GM19452 (cell line): ENCODE measurements at regions not wholly inside any gene's neighbourhood (a gene's known extent, or its start where the extent isn't known, plus 50 kb on each side); places are given as distances from the start of the nearest gene placed in this dataset.
"Not testable (repeated sequence)": the region's sequence is repeated elsewhere in the genome, so short reads cannot be mapped to it uniquely, and the experiment has no call there.

Experiments used
- ATAC-seq: cut with Tn5 transposase; IDR thresholded peaks from one replicate; pipeline ENCODE4 v1.9.1; 2021; ENCODE audit not compliant: unreplicated experiment

- no peak for ATAC-seq
Observed at GRCh38 chr9:73056245-73056644, 95.4 kb upstream of the ANXA1 start.

GRCh38 chr9:73054091-73054490 lies 97.6 kb upstream of the ANXA1 start:
- no peak for ATAC-seq

- no peak for ATAC-seq
Observed at GRCh38 chr9:73053543-73053942, 98.1 kb upstream of the ANXA1 start.

- ATAC-seq = no peak
Observed at GRCh38 chr9:73050887-73051550, 98.2 kb upstream of the ALDH1A1 start.

GRCh38 chr9:73050065-73050816 lies 97.4 kb upstream of the ALDH1A1 start:
- no peak for ATAC-seq

- ATAC-seq = no peak
Observed at GRCh38 chr9:73049280-73049679, 96.4 kb upstream of the ALDH1A1 start.

- ATAC-seq = no peak
Observed at GRCh38 chr9:73046769-73047168, 93.9 kb upstream of the ALDH1A1 start.

GRCh38 chr9:73044776-73045175 lies 91.9 kb upstream of the ALDH1A1 start:
- not testable (repeated sequence) for ATAC-seq

GRCh38 chr9:73042155-73042554 lies 89.3 kb upstream of the ALDH1A1 start:
- no peak for ATAC-seq

GRCh38 chr9:73039271-73040263 lies 86.7 kb upstream of the ALDH1A1 start:
- no peak for ATAC-seq

DNA sequence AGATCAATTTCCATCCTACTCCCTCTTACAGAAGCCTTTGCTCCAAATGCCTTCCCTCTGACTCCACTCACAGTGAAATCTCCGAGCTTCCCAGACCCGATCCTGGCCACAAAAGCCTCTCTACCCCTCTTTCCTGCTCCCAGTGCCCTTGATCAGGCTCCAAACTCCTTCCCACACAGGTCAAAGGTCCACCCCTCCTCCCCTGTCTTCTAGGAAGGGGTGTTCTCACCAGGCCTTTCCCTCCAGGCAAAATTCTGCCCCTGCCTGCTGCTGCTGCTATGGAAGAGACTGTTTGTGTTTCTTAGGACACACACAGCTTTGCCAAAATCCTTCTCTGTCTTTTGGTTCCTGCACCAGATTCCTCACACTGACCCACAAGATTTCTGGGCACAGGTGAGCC lies 85.8 kb upstream of the ALDH1A1 start:
- ATAC-seq = no peak

- no peak for ATAC-seq
Observed at GRCh38 chr9:73038089-73038509, 85.2 kb upstream of the ALDH1A1 start.

DNA sequence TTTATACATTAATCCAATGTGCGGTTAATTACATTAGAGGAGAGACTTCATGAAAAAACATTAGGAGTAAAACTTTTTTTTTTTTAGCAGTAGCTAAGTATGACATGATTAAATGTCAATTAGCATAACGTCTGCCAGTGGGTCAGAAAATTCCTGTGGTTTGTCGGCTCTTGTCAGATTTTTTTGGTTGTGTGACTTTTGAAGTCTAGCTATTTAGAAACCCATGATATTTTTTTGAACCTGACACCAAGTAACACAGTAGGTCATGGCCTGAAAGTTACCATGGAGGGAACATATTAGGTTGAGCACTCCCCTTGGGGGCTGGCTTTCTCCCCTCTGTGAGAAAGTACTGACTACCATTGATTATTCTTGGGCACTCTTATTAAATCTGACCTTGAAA lies 84.8 kb upstream of the ALDH1A1 start:
- no peak for ATAC-seq

DNA sequence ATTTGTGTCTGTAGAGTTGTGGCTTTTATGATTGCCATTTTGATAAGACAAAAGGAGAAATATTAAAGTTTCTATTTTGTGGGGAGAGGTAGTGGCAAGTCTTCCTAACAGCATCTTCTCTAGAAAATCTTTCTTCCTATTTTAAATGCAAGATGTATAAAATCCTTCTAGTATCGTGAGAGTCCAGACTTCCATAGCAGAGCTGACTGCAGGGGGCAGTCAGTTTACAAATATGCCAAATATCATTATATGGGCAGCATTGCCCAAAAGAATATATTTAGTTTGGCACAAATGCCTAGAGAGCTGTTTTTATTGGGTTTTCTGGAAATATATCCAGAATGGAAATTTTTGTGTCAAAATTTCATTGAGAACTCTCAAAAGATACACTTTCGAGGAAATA lies 82.1 kb upstream of the ALDH1A1 start:
- ATAC-seq = no peak

- no peak for ATAC-seq
Observed at GRCh38 chr9:73031350-73031749, 78.5 kb upstream of the ALDH1A1 start.

DNA sequence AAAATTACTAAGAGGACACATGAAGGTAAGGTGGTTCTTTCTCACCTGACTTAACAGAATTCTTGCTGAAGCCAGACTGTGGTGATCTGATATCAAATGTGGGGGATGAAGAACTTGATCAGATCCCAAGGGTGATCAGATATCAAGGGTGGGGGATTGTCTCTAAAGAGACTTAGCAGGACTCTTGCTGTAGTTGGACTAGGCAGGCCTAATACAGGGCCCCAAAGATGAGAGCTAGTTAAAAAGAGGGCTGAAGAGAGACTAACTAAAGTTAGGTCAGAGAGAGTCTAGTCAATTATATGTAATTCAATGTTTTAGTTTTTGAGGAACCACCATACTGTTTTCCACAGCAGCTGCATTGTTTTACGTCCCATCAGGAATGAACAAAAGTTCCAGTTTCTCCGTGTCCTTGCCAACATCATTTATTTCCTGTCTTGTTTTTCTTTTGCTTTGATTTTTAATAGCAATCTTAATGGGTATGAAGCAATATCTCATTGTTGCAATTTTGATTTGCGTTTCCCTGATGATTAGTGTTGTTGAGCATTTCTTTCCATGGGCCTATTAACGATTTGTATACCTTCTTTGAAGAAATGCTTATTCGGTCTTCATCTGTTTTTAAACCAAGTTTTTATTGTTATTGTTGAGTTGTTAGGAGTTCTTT lies 77.6 kb upstream of the ALDH1A1 start:
- no peak for ATAC-seq

GRCh38 chr9:73029346-73029745 lies 76.5 kb upstream of the ALDH1A1 start:
- ATAC-seq = no peak

- no peak for ATAC-seq
Observed at GRCh38 chr9:73026375-73026774, 73.5 kb upstream of the ALDH1A1 start.

- no peak for ATAC-seq
Observed at GRCh38 chr9:73024601-73025034, 71.8 kb upstream of the ALDH1A1 start.

GRCh38 chr9:73023025-73023541 lies 70.2 kb upstream of the ALDH1A1 start:
- peak; percentile 61 for ATAC-seq

DNA sequence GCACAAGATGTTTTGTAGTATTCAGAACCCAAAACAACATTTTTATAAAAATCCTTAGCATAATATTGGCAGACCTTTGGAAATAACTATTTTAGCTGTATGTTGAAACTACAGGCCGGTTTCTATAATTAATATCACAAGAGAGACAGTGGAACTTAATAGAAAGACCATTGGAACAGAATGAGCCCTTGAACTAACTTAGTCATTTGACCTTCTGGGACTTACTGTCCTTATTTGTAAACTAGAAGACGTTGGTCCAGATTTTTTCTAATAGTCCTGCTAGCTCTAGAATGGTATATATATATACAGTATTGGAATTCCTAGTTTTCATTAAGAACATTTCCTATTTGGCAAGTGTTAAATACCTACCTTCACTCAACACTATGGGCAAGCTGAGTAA lies 69.5 kb upstream of the ALDH1A1 start:
- ATAC-seq = no peak
